ENCODE measurements at regions not wholly inside any gene's neighbourhood (a gene's known extent, or its start where the extent isn't known, plus 50 kb on each side); places are given as distances from the start of the nearest gene placed in this dataset.

GRCh38 chr11:29231991-29232390 is 784.8 kb downstream of the KCNA4 start:
- H2AFZ ChIP-seq (ENCODE audit: low read length) = no peak overlapping the region
- H4K20me1 ChIP-seq (ENCODE audit: insufficient read depth, low read length, poor library complexity, severe bottlenecking) = no peaks in the 10 kb centered on the region
- no peaks in the 10 kb centered on the region for H3K36me3 ChIP-seq (ENCODE audit: insufficient read depth, low read length)
- no peaks in the 10 kb centered on the region for H3K9me3 ChIP-seq (ENCODE audit: insufficient read depth, low read depth, low read length)
- H3F3A ChIP-seq (ENCODE audit: low read depth) = no peaks in the 10 kb centered on the region
- no peak overlapping the region for H3K9ac ChIP-seq (ENCODE audit: low read depth, low read length, poor library complexity, severe bottlenecking)
- no peaks in the 10 kb centered on the region for H3K27me3 ChIP-seq (ENCODE audit: insufficient read depth, low read length, poor library complexity, severe bottlenecking)
- no peaks in the 10 kb centered on the region for H3K4me1 ChIP-seq (ENCODE audit: insufficient read depth, low read length, poor library complexity, severe bottlenecking)
- H3K4me3 ChIP-seq (ENCODE audit: low read length, poor library complexity, severe bottlenecking) = no peak overlapping the region
- no peak overlapping the region for H3K4me2 ChIP-seq (ENCODE audit: low read depth, low read length, poor library complexity, severe bottlenecking)
- no peaks in the 10 kb centered on the region for H3K79me2 ChIP-seq (ENCODE audit: insufficient read depth, low read length)
- TF ChIP-seq EZH2phosphoT487 (IDR thresholded peaks at IDR 0.05; ENCODE audit: borderline replicate concordance) (no peak), CTCF (conservative IDR thresholded peaks at IDR 0.05; ENCODE audit: low read length) (no peak)
- H3K9me2 ChIP-seq (replicated peaks; ENCODE audit: low read depth, low read length) = no peaks in the 10 kb centered on the region

GRCh38 chr11:29231586-29231985 is 785.2 kb downstream of the KCNA4 start:
- no peaks in the 10 kb centered on the region for H3F3A ChIP-seq (ENCODE audit: low read depth)
- no peak overlapping the region for H3K4me3 ChIP-seq (ENCODE audit: low read length, poor library complexity, severe bottlenecking)
- H3K9me2 ChIP-seq (replicated peaks; ENCODE audit: low read depth, low read length) = no peaks in the 10 kb centered on the region
- no peak overlapping the region for H3K9ac ChIP-seq (ENCODE audit: low read depth, low read length, poor library complexity, severe bottlenecking)
- H3K4me2 ChIP-seq (ENCODE audit: low read depth, low read length, poor library complexity, severe bottlenecking) = no peak overlapping the region
- no peaks in the 10 kb centered on the region for H3K27me3 ChIP-seq (ENCODE audit: insufficient read depth, low read length, poor library complexity, severe bottlenecking)
- TF ChIP-seq CTCF (conservative IDR thresholded peaks at IDR 0.05; ENCODE audit: low read length) (no peak), EZH2phosphoT487 (IDR thresholded peaks at IDR 0.05; ENCODE audit: borderline replicate concordance) (no peak)
- no peaks in the 10 kb centered on the region for H3K4me1 ChIP-seq (ENCODE audit: insufficient read depth, low read length, poor library complexity, severe bottlenecking)
- no peaks in the 10 kb centered on the region for H3K79me2 ChIP-seq (ENCODE audit: insufficient read depth, low read length)
- no peak overlapping the region for H2AFZ ChIP-seq (ENCODE audit: low read length)
- H4K20me1 ChIP-seq (ENCODE audit: insufficient read depth, low read length, poor library complexity, severe bottlenecking) = no peaks in the 10 kb centered on the region
- no peaks in the 10 kb centered on the region for H3K36me3 ChIP-seq (ENCODE audit: insufficient read depth, low read length)
- H3K9me3 ChIP-seq (ENCODE audit: insufficient read depth, low read depth, low read length) = no peaks in the 10 kb centered on the region

GRCh38 chr11:29227811-29228210 is 789.0 kb downstream of the KCNA4 start:
- H3K27me3 ChIP-seq (ENCODE audit: insufficient read depth, low read length, poor library complexity, severe bottlenecking) = no peaks in the 10 kb centered on the region
- H3K9me3 ChIP-seq (ENCODE audit: insufficient read depth, low read depth, low read length) = no peaks in the 10 kb centered on the region
- no peaks in the 10 kb centered on the region for H4K20me1 ChIP-seq (ENCODE audit: insufficient read depth, low read length, poor library complexity, severe bottlenecking)
- no peak overlapping the region for H2AFZ ChIP-seq (ENCODE audit: low read length)
- H3F3A ChIP-seq (ENCODE audit: low read depth) = no peaks in the 10 kb centered on the region
- H3K4me2 ChIP-seq (ENCODE audit: low read depth, low read length, poor library complexity, severe bottlenecking) = no peak overlapping the region
- no peak for TF ChIP-seq CTCF (conservative IDR thresholded peaks at IDR 0.05; ENCODE audit: low read length)
- no peak for TF ChIP-seq EZH2phosphoT487 (IDR thresholded peaks at IDR 0.05; ENCODE audit: borderline replicate concordance)
- H3K79me2 ChIP-seq (ENCODE audit: insufficient read depth, low read length) = no peaks in the 10 kb centered on the region
- no peaks in the 10 kb centered on the region for H3K4me1 ChIP-seq (ENCODE audit: insufficient read depth, low read length, poor library complexity, severe bottlenecking)
- no peaks in the 10 kb centered on the region for H3K9me2 ChIP-seq (replicated peaks; ENCODE audit: low read depth, low read length)
- H3K36me3 ChIP-seq (ENCODE audit: insufficient read depth, low read length) = no peaks in the 10 kb centered on the region
- H3K9ac ChIP-seq (ENCODE audit: low read depth, low read length, poor library complexity, severe bottlenecking) = no peak overlapping the region
- H3K4me3 ChIP-seq (ENCODE audit: low read length, poor library complexity, severe bottlenecking) = no peak overlapping the region

All from Loucy (cell line).